ENCODE measurements at regions not wholly inside any gene's neighbourhood (a gene's known extent, or its start where the extent isn't known, plus 50 kb on each side); places are given as distances from the start of the nearest gene placed in this dataset.

GRCh38 chr4:162645381-162645780, 481.6 kb upstream of the FSTL5 start:
- DNase-seq (ENCODE audit: low read depth): no peak

- DNase-seq (ENCODE audit: low read depth): no peak
These were observed 480.5 kb upstream of the FSTL5 start for GRCh38 chr4:162644346-162644745.

GRCh38 chr4:162640152-162640551, 476.4 kb upstream of the FSTL5 start:
- DNase-seq (ENCODE audit: low read depth): no peak

- DNase-seq (ENCODE audit: low read depth): no peak
These were observed 470.6 kb upstream of the FSTL5 start for GRCh38 chr4:162634390-162634789.

- DNase-seq (ENCODE audit: low read depth): no peak
These were observed 458.9 kb upstream of the FSTL5 start for GRCh38 chr4:162622664-162623063.

- DNase-seq (ENCODE audit: low read depth): no peak
These were observed 446.3 kb upstream of the FSTL5 start for GRCh38 chr4:162610116-162610515.

- no peak for DNase-seq (ENCODE audit: low read depth)
These were observed 422.5 kb upstream of the FSTL5 start for GRCh38 chr4:162586266-162586665.

- no peak for DNase-seq (ENCODE audit: low read depth)
These were observed 418.4 kb upstream of the FSTL5 start for GRCh38 chr4:162582180-162582579.

- DNase-seq (ENCODE audit: low read depth): no peak
These were observed 401.9 kb upstream of the FSTL5 start for GRCh38 chr4:162565730-162566129.

GRCh38 chr4:162560073-162560472, 396.3 kb upstream of the FSTL5 start:
- no peak for DNase-seq (ENCODE audit: low read depth)

GRCh38 chr4:162557516-162558106, 393.8 kb upstream of the FSTL5 start:
- no peak for DNase-seq (ENCODE audit: low read depth)

- no peak for DNase-seq (ENCODE audit: low read depth)
These were observed 371.3 kb upstream of the FSTL5 start for GRCh38 chr4:162535121-162535520.

GRCh38 chr4:162523171-162523570, 359.4 kb upstream of the FSTL5 start:
- no peak for DNase-seq (ENCODE audit: low read depth)

GRCh38 chr4:162522724-162523123, 358.9 kb upstream of the FSTL5 start:
- no peak for DNase-seq (ENCODE audit: low read depth)

- DNase-seq (ENCODE audit: low read depth): no peak
These were observed 347.1 kb upstream of the FSTL5 start for GRCh38 chr4:162510937-162511336.

- DNase-seq (ENCODE audit: low read depth): no peak
These were observed 346.3 kb upstream of the FSTL5 start for GRCh38 chr4:162510115-162510514.

- DNase-seq (ENCODE audit: low read depth): no peak
These were observed 345.5 kb upstream of the FSTL5 start for GRCh38 chr4:162509333-162509732.

GRCh38 chr4:162506253-162506652, 342.5 kb upstream of the FSTL5 start:
- DNase-seq (ENCODE audit: low read depth): no peak

- no peak for DNase-seq (ENCODE audit: low read depth)
These were observed 340.1 kb upstream of the FSTL5 start for GRCh38 chr4:162503868-162504267.

GRCh38 chr4:162502109-162502508, 338.3 kb upstream of the FSTL5 start:
- DNase-seq (ENCODE audit: low read depth): no peak

- peak; percentile 1 for DNase-seq (ENCODE audit: low read depth)
These were observed 335.7 kb upstream of the FSTL5 start for GRCh38 chr4:162499478-162499877.

- DNase-seq (ENCODE audit: low read depth): peak; percentile 1
These were observed 334.4 kb upstream of the FSTL5 start for GRCh38 chr4:162498168-162498567.

- peak; percentile 24 for DNase-seq (ENCODE audit: low read depth)
These were observed 333.9 kb upstream of the FSTL5 start for GRCh38 chr4:162497564-162498167.

- DNase-seq (ENCODE audit: low read depth): no peak
These were observed 331.1 kb upstream of the FSTL5 start for GRCh38 chr4:162494935-162495334.

Measured in LHCN-M2 (cell line).